SU-DHL-6 (cell line): ENCODE measurements at regions not wholly inside any gene's neighbourhood (a gene's known extent, or its start where the extent isn't known, plus 50 kb on each side); places are given as distances from the start of the nearest gene placed in this dataset.

Experiments used
- H2AFZ ChIP-seq: fragments of 200-600 bp; sonication (generic); 2 replicates; pipeline ENCODE4 v1.6.1; 2014; ENCODE audit warnings: low read depth, mild to moderate bottlenecking, moderate library complexity, mixed read lengths, antibody characterized with exemption, low read length; ENCODE audit not compliant: severe bottlenecking
- H3F3A ChIP-seq: fragments of 200-600 bp; shearing (Covaris generic); 2 replicates; pipeline ENCODE4 v1.6.0; 2016; ENCODE audit warnings: antibody characterized with exemption, mild to moderate bottlenecking; ENCODE audit not compliant: insufficient read depth
- H3K27ac ChIP-seq: fragments of 200-600 bp; sonication (generic); 2 replicates; pipeline ENCODE4 v1.5.1; 2016; ENCODE audit warnings: low read depth, mild to moderate bottlenecking, low read length, moderate library complexity, mixed read lengths
- H3K27me3 ChIP-seq: fragments of 200-600 bp; sonication (generic), shearing (Covaris generic); 2 replicates; pipeline ENCODE4 v1.6.0; 2014; ENCODE audit warnings: mild to moderate bottlenecking, low read length
- H3K36me3 ChIP-seq: fragments of 200-600 bp; sonication (generic); 2 replicates; pipeline ENCODE4 v1.6.1; 2014; ENCODE audit warnings: mild to moderate bottlenecking, low read length, mixed read lengths
- H3K4me2 ChIP-seq: fragments of 300-600, 200-600 bp; shearing (Covaris generic), sonication (generic); 2 replicates; pipeline ENCODE4 v1.6.0; 2014; ENCODE audit warnings: low read length, low read depth, mild to moderate bottlenecking; ENCODE audit not compliant: poor library complexity, severe bottlenecking
- H3K4me3 ChIP-seq: fragments of 200-600 bp; sonication (generic); 2 replicates; pipeline ENCODE4 v1.5.1; 2014; ENCODE audit warnings: antibody characterized with exemption, low read length, mild to moderate bottlenecking, mixed read lengths; ENCODE audit not compliant: insufficient read depth, poor library complexity, severe bottlenecking
- H3K79me2 ChIP-seq: fragments of 200-600 bp; sonication (generic); 2 replicates; pipeline ENCODE4 v1.6.1; 2014; ENCODE audit warnings: mild to moderate bottlenecking, low read length, moderate library complexity; ENCODE audit not compliant: insufficient read depth
- H3K9ac ChIP-seq: fragments of 200-600 bp; sonication (generic); 2 replicates; pipeline ENCODE4 v1.7.0; 2014; ENCODE audit warnings: mild to moderate bottlenecking, low read length
- H3K9me2 ChIP-seq: fragments of 200-600 bp; sonication (generic); replicated peaks from 2 replicates; pipeline ENCODE4 v1.6.1; 2014; ENCODE audit warnings: low read length; ENCODE audit not compliant: insufficient read depth
- H3K9me3 ChIP-seq: fragments of 200-600 bp; sonication (generic); 2 replicates; pipeline ENCODE4 v1.6.1; 2014; ENCODE audit warnings: low read length, mixed read lengths; ENCODE audit not compliant: insufficient read depth
- H4K20me1 ChIP-seq: fragments of 200-600 bp; sonication (generic); 2 replicates; pipeline ENCODE4 v1.6.1; 2014; ENCODE audit warnings: low read depth, mild to moderate bottlenecking, antibody characterized with exemption, low read length, moderate library complexity, mixed read lengths
- EZH2phosphoT487 ChIP-seq: fragments of 200-600 bp; sonication (generic), shearing (Covaris generic); conservative IDR thresholded peaks from 2 replicates; pipeline ENCODE4 v1.6.1; 2018; ENCODE audit warnings: mild to moderate bottlenecking, antibody characterized with exemption, low read length, moderate library complexity, mixed read lengths
- TF ChIP-seq, protein P1 (sequence below): fragments of 200-600 bp; sonication (generic); IDR thresholded peaks from one replicate; pipeline ENCODE4 v1.5.1; 2017; ENCODE audit warnings: antibody characterized with exemption, mild to moderate bottlenecking, low read length, moderate library complexity; ENCODE audit not compliant: insufficient read depth, poor library complexity, severe bottlenecking

GRCh38 chr16:77584205-77584859, 138.0 kb upstream of the NUDT7 start:
- H3K9me2 ChIP-seq = no peaks in the 10 kb centered on the region
- no peaks in the 10 kb centered on the region for H3K36me3 ChIP-seq
- H2AFZ ChIP-seq = no peak overlapping the region
- no peaks in the 10 kb centered on the region for H3F3A ChIP-seq
- H3K79me2 ChIP-seq = no peaks in the 10 kb centered on the region
- H3K27me3 ChIP-seq = no peaks in the 10 kb centered on the region
- H4K20me1 ChIP-seq = no peaks in the 10 kb centered on the region
- no peak overlapping the region for H3K4me3 ChIP-seq
- H3K9ac ChIP-seq = no peak overlapping the region
- H3K27ac ChIP-seq = no peak overlapping the region
- no peak overlapping the region for H3K4me2 ChIP-seq
- no peaks in the 10 kb centered on the region for H3K9me3 ChIP-seq
- no peak for TF ChIP-seq EZH2phosphoT487
- TF ChIP-seq, protein P1, sequence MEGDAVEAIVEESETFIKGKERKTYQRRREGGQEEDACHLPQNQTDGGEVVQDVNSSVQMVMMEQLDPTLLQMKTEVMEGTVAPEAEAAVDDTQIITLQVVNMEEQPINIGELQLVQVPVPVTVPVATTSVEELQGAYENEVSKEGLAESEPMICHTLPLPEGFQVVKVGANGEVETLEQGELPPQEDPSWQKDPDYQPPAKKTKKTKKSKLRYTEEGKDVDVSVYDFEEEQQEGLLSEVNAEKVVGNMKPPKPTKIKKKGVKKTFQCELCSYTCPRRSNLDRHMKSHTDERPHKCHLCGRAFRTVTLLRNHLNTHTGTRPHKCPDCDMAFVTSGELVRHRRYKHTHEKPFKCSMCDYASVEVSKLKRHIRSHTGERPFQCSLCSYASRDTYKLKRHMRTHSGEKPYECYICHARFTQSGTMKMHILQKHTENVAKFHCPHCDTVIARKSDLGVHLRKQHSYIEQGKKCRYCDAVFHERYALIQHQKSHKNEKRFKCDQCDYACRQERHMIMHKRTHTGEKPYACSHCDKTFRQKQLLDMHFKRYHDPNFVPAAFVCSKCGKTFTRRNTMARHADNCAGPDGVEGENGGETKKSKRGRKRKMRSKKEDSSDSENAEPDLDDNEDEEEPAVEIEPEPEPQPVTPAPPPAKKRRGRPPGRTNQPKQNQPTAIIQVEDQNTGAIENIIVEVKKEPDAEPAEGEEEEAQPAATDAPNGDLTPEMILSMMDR = peak; percentile 77

DNA sequence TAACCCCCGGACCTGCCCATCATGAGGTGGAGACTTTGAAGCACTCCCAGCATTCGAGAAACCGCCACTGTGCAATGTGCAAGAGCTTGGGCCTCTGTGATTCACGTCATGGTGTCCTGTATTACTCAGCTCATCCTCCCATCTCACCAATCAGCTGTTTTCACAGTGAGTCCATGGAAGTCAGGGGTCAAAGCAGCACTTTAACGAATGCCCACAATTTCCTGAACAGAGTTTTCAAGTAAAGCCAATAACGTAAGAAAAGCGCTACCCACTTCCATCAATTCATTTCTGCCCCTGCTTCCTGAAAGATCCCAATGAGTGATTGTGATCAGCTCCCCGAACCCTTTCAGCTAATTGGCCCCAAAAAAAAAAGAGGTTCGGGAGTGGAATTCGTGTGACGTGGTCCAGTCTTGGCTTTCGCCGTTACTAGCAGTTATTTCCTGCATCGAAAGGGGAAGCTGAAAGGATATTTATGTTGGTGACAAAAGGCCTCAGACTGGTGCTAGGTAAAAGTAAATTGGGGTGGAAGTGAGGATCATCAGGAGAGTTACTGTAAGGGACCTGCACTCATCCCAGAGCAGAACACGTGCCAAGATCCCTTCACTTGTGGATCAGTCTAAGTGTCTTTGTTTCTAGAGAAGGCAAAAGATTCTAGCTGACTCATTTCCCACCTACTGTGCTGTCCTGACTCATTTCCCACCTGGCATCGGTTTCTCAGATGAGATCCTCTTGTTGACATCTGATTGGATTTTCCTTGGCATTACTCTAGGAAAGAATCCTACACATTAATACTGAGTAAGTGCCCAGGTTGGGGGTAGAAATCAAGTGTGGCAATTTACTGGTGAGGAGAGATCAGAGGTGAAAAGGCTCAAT, 136.7 kb upstream of the NUDT7 start:
- H3K9me3 ChIP-seq = no peaks in the 10 kb centered on the region
- H3K4me2 ChIP-seq = no peak overlapping the region
- H4K20me1 ChIP-seq = no peaks in the 10 kb centered on the region
- H3K36me3 ChIP-seq = no peaks in the 10 kb centered on the region
- TF ChIP-seq, protein P1 = no peak
- no peak for TF ChIP-seq EZH2phosphoT487
- H3F3A ChIP-seq = no peaks in the 10 kb centered on the region
- no peaks in the 10 kb centered on the region for H3K79me2 ChIP-seq
- no peaks in the 10 kb centered on the region for H3K9me2 ChIP-seq
- no peak overlapping the region for H3K27ac ChIP-seq
- H3K4me3 ChIP-seq = no peak overlapping the region
- no peak overlapping the region for H3K9ac ChIP-seq
- H3K27me3 ChIP-seq = no peaks in the 10 kb centered on the region
- H2AFZ ChIP-seq = no peak overlapping the region

DNA sequence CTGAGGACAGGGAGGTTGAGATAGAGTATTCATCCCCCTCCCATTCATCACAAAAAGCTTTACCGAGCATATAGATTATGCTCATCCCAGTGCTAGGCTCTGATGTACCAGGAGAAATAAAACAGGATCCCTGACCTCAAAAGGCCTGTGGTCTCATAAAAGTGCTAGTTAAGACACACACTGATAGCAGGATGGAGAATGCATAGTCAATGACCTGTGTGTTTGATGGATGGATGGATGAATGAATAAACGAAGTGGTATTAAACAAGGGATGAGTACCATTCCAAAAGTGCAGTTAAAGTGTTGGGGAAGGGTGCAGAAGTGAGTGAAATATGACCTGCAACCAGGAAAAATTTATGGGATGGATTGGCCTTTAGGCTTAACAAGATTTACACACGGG, 133.9 kb upstream of the NUDT7 start:
- H3K9ac ChIP-seq = no peak overlapping the region
- no peaks in the 10 kb centered on the region for H3K27me3 ChIP-seq
- H3K36me3 ChIP-seq = no peaks in the 10 kb centered on the region
- no peaks in the 10 kb centered on the region for H3K79me2 ChIP-seq
- H3K27ac ChIP-seq = no peak overlapping the region
- no peak overlapping the region for H2AFZ ChIP-seq
- H3K9me3 ChIP-seq = no peaks in the 10 kb centered on the region
- H4K20me1 ChIP-seq = no peaks in the 10 kb centered on the region
- no peaks in the 10 kb centered on the region for H3F3A ChIP-seq
- no peaks in the 10 kb centered on the region for H3K9me2 ChIP-seq
- no peak overlapping the region for H3K4me2 ChIP-seq
- TF ChIP-seq, protein P1 = no peak
- no peak for TF ChIP-seq EZH2phosphoT487
- no peak overlapping the region for H3K4me3 ChIP-seq
